ENCODE measurements at regions not wholly inside any gene's neighbourhood (a gene's known extent, or its start where the extent isn't known, plus 50 kb on each side); places are given as distances from the start of the nearest gene placed in this dataset.
A peak's percentile ranks its signal among the peaks of the same experiment; 100 is the strongest.

GRCh38 chr10:107471911-107472310 lies 307.4 kb upstream of the SORCS1 start:
- ATAC-seq = no peak

- ATAC-seq = no peak
Observed at GRCh38 chr10:107453561-107453960, 289.1 kb upstream of the SORCS1 start.

GRCh38 chr10:107451047-107451446 lies 286.5 kb upstream of the SORCS1 start:
- ATAC-seq = no peak

- ATAC-seq = no peak
Observed at GRCh38 chr10:107450056-107450455, 285.6 kb upstream of the SORCS1 start.

- ATAC-seq = no peak
Observed at GRCh38 chr10:107444443-107444842, 279.9 kb upstream of the SORCS1 start.

- ATAC-seq = no peak
Observed at GRCh38 chr10:107443813-107444212, 279.3 kb upstream of the SORCS1 start.

GRCh38 chr10:107443326-107443725 lies 278.8 kb upstream of the SORCS1 start:
- ATAC-seq = no peak

- ATAC-seq = peak in 1 of 2 donors; percentile 20
Observed at GRCh38 chr10:107442035-107442505, 277.6 kb upstream of the SORCS1 start.

- no peak for ATAC-seq
Observed at GRCh38 chr10:107440741-107441140, 276.2 kb upstream of the SORCS1 start.

- no peak for ATAC-seq
Observed at GRCh38 chr10:107437921-107438320, 273.4 kb upstream of the SORCS1 start.

GRCh38 chr10:107436568-107436967 lies 272.1 kb upstream of the SORCS1 start:
- no peak for ATAC-seq

- ATAC-seq = peak in 1 of 2 donors; percentile 20
Observed at GRCh38 chr10:107434854-107435253, 270.3 kb upstream of the SORCS1 start.

- no peak for ATAC-seq
Observed at GRCh38 chr10:107434201-107434600, 269.7 kb upstream of the SORCS1 start.

GRCh38 chr10:107433605-107434004 lies 269.1 kb upstream of the SORCS1 start:
- ATAC-seq = no peak

- no peak for ATAC-seq
Observed at GRCh38 chr10:107430446-107430845, 265.9 kb upstream of the SORCS1 start.

- ATAC-seq = no peak
Observed at GRCh38 chr10:107427016-107427415, 262.5 kb upstream of the SORCS1 start.

- ATAC-seq = no peak
Observed at GRCh38 chr10:107425931-107426553, 261.5 kb upstream of the SORCS1 start.

- ATAC-seq = no peak
Observed at GRCh38 chr10:107424628-107425027, 260.1 kb upstream of the SORCS1 start.

- ATAC-seq = no peak
Observed at GRCh38 chr10:107423903-107424302, 259.4 kb upstream of the SORCS1 start.

- no peak for ATAC-seq
Observed at GRCh38 chr10:107422681-107423080, 258.2 kb upstream of the SORCS1 start.

- ATAC-seq = no peak
Observed at GRCh38 chr10:107420196-107420595, 255.7 kb upstream of the SORCS1 start.

GRCh38 chr10:107418085-107418806 lies 253.7 kb upstream of the SORCS1 start:
- no peak for ATAC-seq

GRCh38 chr10:107417446-107417845 lies 252.9 kb upstream of the SORCS1 start:
- ATAC-seq = no peak

GRCh38 chr10:107415446-107415845 lies 250.9 kb upstream of the SORCS1 start:
- ATAC-seq = no peak
